ENCODE measurements at regions not wholly inside any gene's neighbourhood (a gene's known extent, or its start where the extent isn't known, plus 50 kb on each side); places are given as distances from the start of the nearest gene placed in this dataset.

DNA sequence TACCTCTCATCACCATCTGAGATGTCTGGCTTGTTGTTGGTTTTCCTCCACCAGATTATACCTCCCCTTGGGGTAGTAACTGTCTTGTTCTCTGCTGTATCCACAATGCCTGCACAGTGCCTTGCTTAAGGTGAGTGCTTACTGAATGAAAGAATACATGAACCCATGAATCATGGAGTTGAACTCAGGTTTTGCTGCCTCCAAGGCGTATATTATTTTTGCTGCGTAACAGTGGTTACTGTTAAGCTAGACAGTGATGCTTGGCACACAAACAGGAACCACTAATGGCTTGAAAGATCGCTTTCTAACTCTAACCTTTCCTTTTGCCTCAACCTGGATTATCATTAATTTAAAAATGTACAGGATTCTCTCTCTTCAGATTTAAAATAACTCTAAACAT, 695.8 kb downstream of the TOX3 start:
- CTCF ChIA-PET = no interaction called here

More for the DNA sequence above, 695.8 kb downstream of the TOX3 start:
- no peaks in the 10 kb centered on the region for H3K27me3 ChIP-seq (ENCODE audit: control insufficient read depth in 2 of 2, insufficient read depth in 2 of 2, low read length in 2 of 2)
- DNase-seq (ENCODE audit: low read depth, low spot score) (no peak), FAIRE-seq (no peak)
- POLR2A ChIA-PET = no interaction called here
- no peak overlapping the region for H3K4me2 ChIP-seq (ENCODE audit: insufficient read depth, low read length)
- H3K27ac ChIP-seq (ENCODE audit: insufficient read depth, low read depth, low read length) = no peak overlapping the region
- no peaks in the 10 kb centered on the region for H3K79me2 ChIP-seq (ENCODE audit: control insufficient read depth, insufficient read depth, low read length)
- no peaks in the 10 kb centered on the region for H3K36me3 ChIP-seq (ENCODE audit: control insufficient read depth in 2 of 2, extremely low read depth in 1 of 2, insufficient read depth in 2 of 2, low read length in 2 of 2)
- TF ChIP-seq, protein P1, sequence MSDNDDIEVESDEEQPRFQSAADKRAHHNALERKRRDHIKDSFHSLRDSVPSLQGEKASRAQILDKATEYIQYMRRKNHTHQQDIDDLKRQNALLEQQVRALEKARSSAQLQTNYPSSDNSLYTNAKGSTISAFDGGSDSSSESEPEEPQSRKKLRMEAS (IDR thresholded peaks at IDR 0.05; ENCODE audit: insufficient read depth, insufficient read length) = no peak
- TF ChIP-seq POLR2AphosphoS5 (IDR thresholded peaks at IDR 0.05; ENCODE audit: insufficient read depth, low read depth, low read length) = no peak
- no peak for TF ChIP-seq EZH2 (IDR thresholded peaks at IDR 0.05; ENCODE audit: borderline replicate concordance, low read depth, low read length, severe bottlenecking)
- TF ChIP-seq FOS (IDR thresholded peaks at IDR 0.05; ENCODE audit: borderline replicate concordance, insufficient read depth, low read length) = no peak
- TF ChIP-seq MYC (IDR thresholded peaks at IDR 0.05; ENCODE audit: low read depth, low read length) = no peak
- TF ChIP-seq GATA2 (IDR thresholded peaks at IDR 0.05; ENCODE audit: insufficient read depth, insufficient read length, low read depth, low read length) = no peak
- TF ChIP-seq JUN (IDR thresholded peaks at IDR 0.05; ENCODE audit: borderline replicate concordance, insufficient read depth, insufficient read length, low read depth) = no peak
- TF ChIP-seq POLR2A (IDR thresholded peaks at IDR 0.05; ENCODE audit: low read depth, low read length) = no peak
- TF ChIP-seq, protein P2, sequence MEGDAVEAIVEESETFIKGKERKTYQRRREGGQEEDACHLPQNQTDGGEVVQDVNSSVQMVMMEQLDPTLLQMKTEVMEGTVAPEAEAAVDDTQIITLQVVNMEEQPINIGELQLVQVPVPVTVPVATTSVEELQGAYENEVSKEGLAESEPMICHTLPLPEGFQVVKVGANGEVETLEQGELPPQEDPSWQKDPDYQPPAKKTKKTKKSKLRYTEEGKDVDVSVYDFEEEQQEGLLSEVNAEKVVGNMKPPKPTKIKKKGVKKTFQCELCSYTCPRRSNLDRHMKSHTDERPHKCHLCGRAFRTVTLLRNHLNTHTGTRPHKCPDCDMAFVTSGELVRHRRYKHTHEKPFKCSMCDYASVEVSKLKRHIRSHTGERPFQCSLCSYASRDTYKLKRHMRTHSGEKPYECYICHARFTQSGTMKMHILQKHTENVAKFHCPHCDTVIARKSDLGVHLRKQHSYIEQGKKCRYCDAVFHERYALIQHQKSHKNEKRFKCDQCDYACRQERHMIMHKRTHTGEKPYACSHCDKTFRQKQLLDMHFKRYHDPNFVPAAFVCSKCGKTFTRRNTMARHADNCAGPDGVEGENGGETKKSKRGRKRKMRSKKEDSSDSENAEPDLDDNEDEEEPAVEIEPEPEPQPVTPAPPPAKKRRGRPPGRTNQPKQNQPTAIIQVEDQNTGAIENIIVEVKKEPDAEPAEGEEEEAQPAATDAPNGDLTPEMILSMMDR (IDR thresholded peaks at IDR 0.05; ENCODE audit: extremely low read depth in 1 of 2, insufficient read depth in 1 of 2, low read depth in 1 of 2, low read length in 2 of 2) = no peak
- H3K4me1 ChIP-seq (ENCODE audit: control insufficient read depth, extremely low read depth, insufficient read depth, low read length) = no peaks in the 10 kb centered on the region
- H3K4me3 ChIP-seq (replicated peaks in 1 of 3; ENCODE audit: insufficient read depth in 1 of 3, low read depth in 1 of 3, low read length in 3 of 3) = no peak overlapping the region
- no peaks in the 10 kb centered on the region for H3K9me3 ChIP-seq (replicated peaks; ENCODE audit: control insufficient read depth, insufficient read depth, low read length)
- dilution Hi-C loops (cut with MboI; ENCODE audit: extremely low pct_ligation_motif_present, low sequenced_read_pairs) = no loop called here
- intact Hi-C loops (cut with micrococcal nuclease) = no loop called here
- H4K20me1 ChIP-seq (replicated peaks; ENCODE audit: control insufficient read depth, extremely low read depth, insufficient read depth, low read length) = no peaks in the 10 kb centered on the region
- no peak overlapping the region for H2AFZ ChIP-seq (ENCODE audit: low read depth, low read length)
- H3K9ac ChIP-seq (replicated peaks; ENCODE audit: extremely low read depth, insufficient read depth, low read length) = no peak overlapping the region
- BruUV-seq (replicated peaks) = no TSS peak
- no peaks in the 10 kb centered on the region for H3K9me1 ChIP-seq (replicated peaks; ENCODE audit: control insufficient read depth, extremely low read depth, insufficient read depth, low read length)

Measured in endothelial cell of umbilical vein (primary cell).